Endothelial cell of umbilical vein (primary cell): ENCODE measurements at regions not wholly inside any gene's neighbourhood (a gene's known extent, or its start where the extent isn't known, plus 50 kb on each side); places are given as distances from the start of the nearest gene placed in this dataset.

Experiments
- BruUV-seq: library from RNA; stranded (reverse); fragments of 400-500 nt; replicated peaks from 2 replicates; lab custom pipeline; 2021; lab: Mats Ljungman, UMichigan
- CTCF ChIA-PET: fragments of 300-600, 350-600 bp; sonication (Branson Sonifier 250); formaldehyde crosslinking; loops from one replicate; lab custom pipeline; 2021; ENCODE audit warnings: antibody characterized with exemption, inconsistent platforms; lab: Charles Lee
- POLR2A ChIA-PET: fragments of 300-600, 350-600 bp; sonication (Branson Sonifier 250); formaldehyde crosslinking; loops from one replicate; lab custom pipeline; 2021; ENCODE audit warnings: antibody characterized with exemption, inconsistent platforms; lab: Charles Lee
- DNase-seq: peaks from one replicate; pipeline ENCODE4 v3.0.0-alpha.2; 2011; ENCODE audit warnings: low read depth, low spot score
- FAIRE-seq: peaks from 2 replicates; lab custom pipeline; 2011; peaks lifted over from hg19 to GRCh38; lab: Jason Lieb, UNC
- H2AFZ ChIP-seq: 2 replicates; pipeline ENCODE4 v1.6.0; 2012; ENCODE audit warnings: low read depth, low read length, control low read depth, inconsistent platforms
- H3K27ac ChIP-seq: 2 replicates; pipeline ENCODE4 v1.5.1; 2011; ENCODE audit warnings: low read depth, mild to moderate bottlenecking, control low read depth, low read length, moderate library complexity; ENCODE audit not compliant: insufficient read depth
- H3K27me3 ChIP-seq, 2 experiments: 2 replicates each; pipeline versions ENCODE4 v1.6.0 to v1.6.1; 2011; ENCODE audit warnings: low read length in 2 of 2, mixed read lengths in 1 of 2; ENCODE audit not compliant: control insufficient read depth in 2 of 2, insufficient read depth in 2 of 2
- H3K36me3 ChIP-seq, 2 experiments: 2 replicates in 1 of 2; 3 replicates in 1 of 2; pipeline ENCODE4 v1.5.1; 2011; ENCODE audit warnings: low read length in 2 of 2, mild to moderate bottlenecking in 1 of 2, moderate library complexity in 1 of 2; ENCODE audit not compliant: control insufficient read depth in 2 of 2, insufficient read depth in 2 of 2; ENCODE audit errors: extremely low read depth in 1 of 2
- H3K4me1 ChIP-seq: 3 replicates; pipeline ENCODE4 v1.5.1; 2011; ENCODE audit warnings: mild to moderate bottlenecking, low read length; ENCODE audit not compliant: control insufficient read depth, insufficient read depth; ENCODE audit errors: extremely low read depth
- H3K4me2 ChIP-seq: 2 replicates; pipeline ENCODE4 v1.6.1; 2011; ENCODE audit warnings: low read length, control low read depth, mixed read lengths; ENCODE audit not compliant: insufficient read depth
- H3K4me3 ChIP-seq, 3 experiments: fragments of 200-600 bp in 1 of 3; sonication (generic), shearing (Covaris generic) in 1 of 3; replicated peaks in 1 of 3; 2 replicates each; pipeline ENCODE4 v1.5.1; 2011 to 2016; ENCODE audit warnings: control low read depth in 3 of 3, low read length in 3 of 3, mild to moderate bottlenecking in 2 of 3, inconsistent platforms in 1 of 3, low read depth in 1 of 3, moderate library complexity in 1 of 3; ENCODE audit not compliant: insufficient read depth in 1 of 3
- H3K79me2 ChIP-seq: 2 replicates; pipeline ENCODE4 v1.6.0; 2012; ENCODE audit warnings: low read length, inconsistent platforms; ENCODE audit not compliant: control insufficient read depth, insufficient read depth
- H3K9ac ChIP-seq: replicated peaks from 2 replicates; pipeline ENCODE3; 2011; ENCODE audit warnings: low read length, control low read depth; ENCODE audit not compliant: insufficient read depth; ENCODE audit errors: extremely low read depth
- H3K9me1 ChIP-seq: replicated peaks from 3 replicates; pipeline ENCODE4 v1.6.0; 2011; ENCODE audit warnings: mild to moderate bottlenecking, low read length; ENCODE audit not compliant: control insufficient read depth, insufficient read depth; ENCODE audit errors: extremely low read depth
- H3K9me3 ChIP-seq: replicated peaks from 2 replicates; pipeline ENCODE4 v1.5.1; 2012; ENCODE audit warnings: low read length, inconsistent platforms; ENCODE audit not compliant: control insufficient read depth, insufficient read depth
- H4K20me1 ChIP-seq: replicated peaks from 2 replicates; pipeline ENCODE3; 2011; ENCODE audit warnings: mild to moderate bottlenecking, low read length; ENCODE audit not compliant: control insufficient read depth, insufficient read depth; ENCODE audit errors: extremely low read depth
- FOS ChIP-seq: IDR thresholded peaks from 2 replicates; pipeline ENCODE4 v1.6.1; 2011; ENCODE audit warnings: mild to moderate bottlenecking, low read length, moderate library complexity, borderline replicate concordance; ENCODE audit not compliant: insufficient read depth
- JUN ChIP-seq: IDR thresholded peaks from 2 replicates; pipeline ENCODE4 v1.6.1; 2011; ENCODE audit warnings: borderline replicate concordance, low read depth; ENCODE audit not compliant: insufficient read length, insufficient read depth
- MYC ChIP-seq: IDR thresholded peaks from one replicate; pipeline ENCODE4 v1.6.1; 2011; ENCODE audit warnings: mild to moderate bottlenecking, low read depth, low read length
- POLR2A ChIP-seq: IDR thresholded peaks from 2 replicates; pipeline ENCODE4 v1.6.1; 2012; ENCODE audit warnings: low read depth, mild to moderate bottlenecking, control low read depth, low read length
- POLR2AphosphoS5 ChIP-seq: IDR thresholded peaks from 2 replicates; pipeline ENCODE4 v1.6.1; 2012; ENCODE audit warnings: low read depth, mild to moderate bottlenecking, control low read depth, low read length, moderate library complexity; ENCODE audit not compliant: insufficient read depth
- dilution Hi-C: fragments of 300-500 bp; cut with MboI; formaldehyde crosslinking; loops from one replicate; pipeline ENCODE4 v1.15.0; 2019; ENCODE audit warnings: low sequenced_read_pairs; ENCODE audit not compliant: extremely low pct_ligation_motif_present
- intact Hi-C: fragments of 100-400 bp; cut with micrococcal nuclease; formaldehyde crosslinking; loops from one replicate; pipeline ENCODE4 v1.10.0; 2022
- TF ChIP-seq, protein P1 (sequence below): IDR thresholded peaks from 2 replicates; pipeline ENCODE4 v1.6.1; 2011; ENCODE audit not compliant: insufficient read depth, insufficient read length

DNA sequence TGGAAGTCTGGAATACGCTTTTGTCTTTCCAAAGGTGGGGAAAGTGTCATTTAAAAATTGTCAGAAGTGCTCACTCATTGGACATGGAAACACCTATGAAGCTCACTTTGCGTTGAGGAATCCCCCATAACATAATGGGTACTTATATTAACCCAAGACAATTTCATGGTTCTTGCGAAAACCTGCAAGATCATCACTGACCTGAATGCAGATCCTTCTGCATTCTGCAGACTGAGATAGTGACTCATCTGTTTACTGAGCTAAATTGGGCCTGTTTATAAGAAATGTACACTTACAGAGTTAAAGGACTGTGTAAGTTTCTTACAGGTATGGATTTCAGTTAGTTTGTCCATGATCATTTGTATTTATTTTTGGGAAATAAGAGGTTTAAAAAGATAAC is 153.0 kb downstream of the HMHB1 start:
- ChIA-PET CTCF (interaction anchor here (0.5 to 1.7 kb wide), 3 partner anchors 8 to 560 kb away, joined by 3 to 6 read pairs (median 3); no protein-coding TSS in a partner anchor), POLR2A (no interaction called here)
- no TSS peak for BruUV-seq
- no peak overlapping the region for H3K4me2 ChIP-seq
- no peaks in the 10 kb centered on the region for H3K9me3 ChIP-seq
- no peak overlapping the region for H3K27ac ChIP-seq
- no peak overlapping the region for H3K9ac ChIP-seq
- TF ChIP-seq POLR2A: no peak
- peak; percentile 16 for TF ChIP-seq FOS
- TF ChIP-seq MYC: no peak
- TF ChIP-seq, protein P1, sequence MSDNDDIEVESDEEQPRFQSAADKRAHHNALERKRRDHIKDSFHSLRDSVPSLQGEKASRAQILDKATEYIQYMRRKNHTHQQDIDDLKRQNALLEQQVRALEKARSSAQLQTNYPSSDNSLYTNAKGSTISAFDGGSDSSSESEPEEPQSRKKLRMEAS: no peak
- peaks cover 9% of the 10 kb centered on the region for H3K4me1 ChIP-seq
- H3K9me1 ChIP-seq: no peaks in the 10 kb centered on the region
- intact Hi-C loops: loop anchor here (5.0 kb wide), 3 partner anchors 217 to 948 kb away; partner anchors contain the start of gene NR3C1
- dilution Hi-C loops: no loop called here
- FAIRE-seq (no peak), DNase-seq (no peak)
- H3K79me2 ChIP-seq: no peaks in the 10 kb centered on the region
- no peaks in the 10 kb centered on the region for H4K20me1 ChIP-seq
- no peak overlapping the region for H2AFZ ChIP-seq
- no peak overlapping the region for H3K4me3 ChIP-seq
- H3K36me3 ChIP-seq: no peaks in the 10 kb centered on the region
- H3K27me3 ChIP-seq: no peaks in the 10 kb centered on the region

DNA sequence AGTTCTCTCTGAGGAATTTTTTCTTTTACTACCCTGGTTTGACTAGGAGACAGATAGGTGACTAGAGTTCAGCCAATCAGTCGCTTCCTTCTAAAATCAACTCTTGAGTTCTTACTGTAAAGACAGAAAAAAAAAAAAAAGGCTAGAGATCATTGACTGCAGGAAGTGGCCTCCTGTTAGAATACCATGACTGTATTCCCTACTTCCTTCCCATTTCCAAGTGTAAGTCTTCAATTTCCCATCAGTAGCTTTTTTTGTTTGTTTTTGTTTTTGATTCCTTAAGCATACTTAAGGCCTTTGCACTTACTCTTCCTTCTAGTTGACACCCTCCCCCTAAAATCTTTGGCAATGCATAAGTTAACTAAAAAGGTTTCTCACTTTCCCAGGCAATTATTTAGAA is 154.3 kb downstream of the HMHB1 start:
- no peaks in the 10 kb centered on the region for H3K36me3 ChIP-seq
- no peak overlapping the region for H2AFZ ChIP-seq
- no peaks in the 10 kb centered on the region for H4K20me1 ChIP-seq
- no peak overlapping the region for H3K9ac ChIP-seq
- dilution Hi-C loops (no loop called here), intact Hi-C loops (loop anchor here (5.0 kb wide), 3 partner anchors 216 to 949 kb away; partner anchors contain the start of gene NR3C1)
- TF ChIP-seq POLR2A (peak; percentile 35), FOS (peak; percentile 67), POLR2AphosphoS5 (peak; percentile 45), JUN (no peak)
- H3K4me3 ChIP-seq: no peak overlapping the region
- no peak overlapping the region for H3K4me2 ChIP-seq
- H3K9me1 ChIP-seq: no peaks in the 10 kb centered on the region
- ChIA-PET CTCF (interaction anchor here (0.9 to 1.5 kb wide), 5 partner anchors 10 to 1040 kb away, joined by 3 to 4 read pairs (median 3); no protein-coding TSS in a partner anchor), POLR2A (no interaction called here)
- FAIRE-seq (peak; percentile 38), DNase-seq (peak; percentile 27)
- no peaks in the 10 kb centered on the region for H3K79me2 ChIP-seq
- H3K27me3 ChIP-seq: no peaks in the 10 kb centered on the region
- H3K27ac ChIP-seq: no peak overlapping the region
- H3K9me3 ChIP-seq: no peaks in the 10 kb centered on the region
- no TSS peak for BruUV-seq
- H3K4me1 ChIP-seq: peaks cover 9% of the 10 kb centered on the region
